ENCODE measurements at regions not wholly inside any gene's neighbourhood (a gene's known extent, or its start where the extent isn't known, plus 50 kb on each side); places are given as distances from the start of the nearest gene placed in this dataset.

GRCh38 chr2:67516362-67516761 lies 119.2 kb downstream of the ETAA1 start:
- TF ChIP-seq POLR2A (IDR thresholded peaks at IDR 0.05) (no peak), CTCF (IDR thresholded peaks at IDR 0.05) (no peak)
